Suprapubic skin (tissue), 4 donors: ENCODE measurements at regions not wholly inside any gene's neighbourhood (a gene's known extent, or its start where the extent isn't known, plus 50 kb on each side); places are given as distances from the start of the nearest gene placed in this dataset.

Experiments used
- EP300 ChIP-seq: sonication (generic); formaldehyde crosslinking; IDR thresholded peaks from one replicate; pipeline ENCODE4 v1.6.1; 2017; ENCODE audit warnings: antibody characterized with exemption
- POLR2A ChIP-seq, 2 donors: fragments of 450-650 bp; IDR thresholded peaks; one replicate each; pipeline ENCODE4 v1.6.1; 2017; ENCODE audit warnings: antibody characterized with exemption in 2 of 2, mild to moderate bottlenecking in 2 of 2, moderate library complexity in 2 of 2
- POLR2AphosphoS5 ChIP-seq, 3 donors: sonication (generic); formaldehyde crosslinking; IDR thresholded peaks; one replicate each; pipeline ENCODE4 v1.6.1; 2017; ENCODE audit warnings: antibody characterized with exemption in 3 of 3
- TF ChIP-seq, protein P1 (sequence below), 2 donors: fragments of 200-600 bp in 1 of 2; fragments of 450-650 bp in 1 of 2; sonication (generic) in 1 of 2; IDR thresholded peaks; one replicate each; pipeline ENCODE4 v1.5.1; 2016 to 2019; ENCODE audit warnings: antibody characterized with exemption in 2 of 2, mild to moderate bottlenecking in 1 of 2, moderate library complexity in 1 of 2

- TF ChIP-seq, protein P1, sequence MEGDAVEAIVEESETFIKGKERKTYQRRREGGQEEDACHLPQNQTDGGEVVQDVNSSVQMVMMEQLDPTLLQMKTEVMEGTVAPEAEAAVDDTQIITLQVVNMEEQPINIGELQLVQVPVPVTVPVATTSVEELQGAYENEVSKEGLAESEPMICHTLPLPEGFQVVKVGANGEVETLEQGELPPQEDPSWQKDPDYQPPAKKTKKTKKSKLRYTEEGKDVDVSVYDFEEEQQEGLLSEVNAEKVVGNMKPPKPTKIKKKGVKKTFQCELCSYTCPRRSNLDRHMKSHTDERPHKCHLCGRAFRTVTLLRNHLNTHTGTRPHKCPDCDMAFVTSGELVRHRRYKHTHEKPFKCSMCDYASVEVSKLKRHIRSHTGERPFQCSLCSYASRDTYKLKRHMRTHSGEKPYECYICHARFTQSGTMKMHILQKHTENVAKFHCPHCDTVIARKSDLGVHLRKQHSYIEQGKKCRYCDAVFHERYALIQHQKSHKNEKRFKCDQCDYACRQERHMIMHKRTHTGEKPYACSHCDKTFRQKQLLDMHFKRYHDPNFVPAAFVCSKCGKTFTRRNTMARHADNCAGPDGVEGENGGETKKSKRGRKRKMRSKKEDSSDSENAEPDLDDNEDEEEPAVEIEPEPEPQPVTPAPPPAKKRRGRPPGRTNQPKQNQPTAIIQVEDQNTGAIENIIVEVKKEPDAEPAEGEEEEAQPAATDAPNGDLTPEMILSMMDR (IDR thresholded peaks at IDR 0.05), result no peak
- TF ChIP-seq POLR2AphosphoS5 (IDR thresholded peaks at IDR 0.05) (no peak), POLR2A (IDR thresholded peaks at IDR 0.05) (no peak), EP300 (no peak)
These were observed 151.5 kb upstream of the SMC2 start for GRCh38 chr9:103942651-103943050.
